Endodermal cell (in vitro differentiated cells): ENCODE measurements at regions not wholly inside any gene's neighbourhood (a gene's known extent, or its start where the extent isn't known, plus 50 kb on each side); places are given as distances from the start of the nearest gene placed in this dataset.

ENCODE experiments used
- DNase-seq: peaks from one replicate; pipeline ENCODE4 v3.0.0-alpha.2; 2017
- H3K27ac ChIP-seq: 2 replicates; pipeline ENCODE4 v1.5.1; 2013; ENCODE audit warnings: mild to moderate bottlenecking, low read depth, low read length, moderate library complexity
- H3K27me3 ChIP-seq: 2 replicates; pipeline ENCODE4 v1.6.1; 2013; ENCODE audit warnings: mild to moderate bottlenecking, low read length, moderate library complexity; ENCODE audit not compliant: insufficient read depth, control insufficient read depth, poor library complexity, severe bottlenecking
- H3K36me3 ChIP-seq: 2 replicates; pipeline ENCODE4 v1.7.0; 2013; ENCODE audit warnings: mild to moderate bottlenecking, low read length, moderate library complexity; ENCODE audit not compliant: control insufficient read depth, insufficient read depth
- H3K4me1 ChIP-seq: one replicate; pipeline ENCODE4 v1.7.0; 2013; ENCODE audit warnings: low read length; ENCODE audit not compliant: control insufficient read depth, insufficient read depth
- H3K4me3 ChIP-seq: 2 replicates; pipeline ENCODE4 v1.5.1; 2013; ENCODE audit warnings: mild to moderate bottlenecking, low read length, moderate library complexity
- H3K9ac ChIP-seq: 2 replicates; pipeline ENCODE4 v1.6.1; 2013; ENCODE audit warnings: mild to moderate bottlenecking, low read length, moderate library complexity; ENCODE audit not compliant: poor library complexity, severe bottlenecking; ENCODE audit errors: extremely low read depth
- H3K9me3 ChIP-seq: 2 replicates; pipeline ENCODE4 v1.6.1; 2013; ENCODE audit warnings: mild to moderate bottlenecking, low read length, moderate library complexity; ENCODE audit not compliant: control insufficient read depth
- H3K27ac Mint-ChIP-seq: 2 replicates; pipeline ENCODE4 v1.8.0; 2020; ENCODE audit warnings: mixed read lengths
- H3K27me3 Mint-ChIP-seq: 2 replicates; pipeline ENCODE4 v1.8.0; 2021; ENCODE audit warnings: mild to moderate bottlenecking, mixed read lengths; ENCODE audit not compliant: insufficient read depth
- H3K36me3 Mint-ChIP-seq: 2 replicates; pipeline ENCODE4 v1.8.0; 2020; ENCODE audit warnings: low read depth, mixed read lengths
- H3K4me1 Mint-ChIP-seq: 2 replicates; pipeline ENCODE4 v1.8.0; 2020; ENCODE audit warnings: mixed read lengths
- H3K4me3 Mint-ChIP-seq: 2 replicates; pipeline ENCODE4 v1.8.0; 2020; ENCODE audit warnings: mild to moderate bottlenecking, moderate library complexity, mixed read lengths
- H3K9me3 Mint-ChIP-seq: 2 replicates; pipeline ENCODE4 v1.8.0; 2020; ENCODE audit warnings: mild to moderate bottlenecking, mixed read lengths
- WGBS, 2 experiments: methylation state at CpG; one replicate each; pipeline versions ENCODE4 v1.1.5 to v1.1.7; 2013; ENCODE audit warnings: missing lambda C conversion rate in 2 of 2, mixed read lengths in 1 of 2; ENCODE audit not compliant: insufficient coverage in 1 of 2, insufficient read length in 1 of 2; 5-methylcytosine and 5-hydroxymethylcytosine counted together
- TF ChIP-seq, protein P1 (sequence below): fragments of 200-600 bp; sonication (generic); conservative IDR thresholded peaks from 2 replicates; pipeline ENCODE4 v1.5.0; 2021; ENCODE audit warnings: antibody characterized with exemption, mild to moderate bottlenecking

DNA sequence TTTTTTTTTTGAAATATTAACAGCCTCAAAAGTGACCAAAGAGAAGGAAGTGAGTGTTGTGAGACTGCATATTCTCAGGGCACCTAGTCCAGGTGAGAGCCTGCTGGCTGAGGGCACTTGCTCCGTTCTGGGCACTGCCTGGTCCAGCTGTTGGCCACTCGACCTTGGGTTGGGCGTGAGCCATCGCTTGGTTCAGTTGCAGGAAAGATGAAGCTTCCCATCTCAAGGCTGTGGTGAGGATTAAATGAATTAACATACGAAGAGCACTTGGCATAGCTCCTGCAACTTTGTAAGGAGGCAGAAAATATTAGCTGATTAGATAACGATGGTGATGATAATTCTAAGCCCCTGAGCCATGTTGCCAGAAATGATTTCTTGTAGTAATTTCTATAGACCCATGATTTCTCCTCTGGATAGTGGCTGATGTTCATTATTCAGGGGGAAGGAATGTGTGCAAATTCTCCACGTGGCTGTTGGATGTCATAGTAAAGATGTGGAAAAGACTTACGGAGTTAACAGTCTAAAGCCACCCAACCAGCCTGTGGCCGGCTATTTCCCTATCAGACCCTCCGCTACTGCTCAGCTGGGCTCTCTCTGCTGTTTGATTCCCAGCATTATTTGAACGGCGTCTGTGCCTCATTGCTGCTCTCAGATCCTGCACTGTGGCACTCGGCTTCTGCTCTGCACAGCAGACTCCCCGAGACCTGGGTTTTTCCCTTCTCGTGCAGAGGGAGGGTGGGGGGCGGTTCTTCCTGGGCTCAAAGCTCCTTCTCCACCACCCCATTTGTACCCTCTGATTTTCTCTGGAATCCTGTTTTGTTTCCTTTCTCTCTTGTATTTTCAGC is 221.1 kb downstream of the GALR1 start:
- no peak overlapping the region for H3K27ac Mint-ChIP-seq
- no peaks in the 10 kb centered on the region for H3K4me1 ChIP-seq
- H3K4me3 Mint-ChIP-seq, result no peak overlapping the region
- H3K27me3 Mint-ChIP-seq, result no peaks in the 10 kb centered on the region
- H3K27ac ChIP-seq, result no peak overlapping the region
- H3K9me3 ChIP-seq, result no peaks in the 10 kb centered on the region
- no peak for DNase-seq
- H3K36me3 ChIP-seq, result no peaks in the 10 kb centered on the region
- H3K36me3 Mint-ChIP-seq, result peaks cover 2% of the 10 kb centered on the region
- 85 to 87% methylated on average over 6 to 16 of the region's 16 CpGs for WGBS, 2 experiments
- no peak overlapping the region for H3K9ac ChIP-seq
- no peak overlapping the region for H3K4me3 ChIP-seq
- TF ChIP-seq, protein P1, sequence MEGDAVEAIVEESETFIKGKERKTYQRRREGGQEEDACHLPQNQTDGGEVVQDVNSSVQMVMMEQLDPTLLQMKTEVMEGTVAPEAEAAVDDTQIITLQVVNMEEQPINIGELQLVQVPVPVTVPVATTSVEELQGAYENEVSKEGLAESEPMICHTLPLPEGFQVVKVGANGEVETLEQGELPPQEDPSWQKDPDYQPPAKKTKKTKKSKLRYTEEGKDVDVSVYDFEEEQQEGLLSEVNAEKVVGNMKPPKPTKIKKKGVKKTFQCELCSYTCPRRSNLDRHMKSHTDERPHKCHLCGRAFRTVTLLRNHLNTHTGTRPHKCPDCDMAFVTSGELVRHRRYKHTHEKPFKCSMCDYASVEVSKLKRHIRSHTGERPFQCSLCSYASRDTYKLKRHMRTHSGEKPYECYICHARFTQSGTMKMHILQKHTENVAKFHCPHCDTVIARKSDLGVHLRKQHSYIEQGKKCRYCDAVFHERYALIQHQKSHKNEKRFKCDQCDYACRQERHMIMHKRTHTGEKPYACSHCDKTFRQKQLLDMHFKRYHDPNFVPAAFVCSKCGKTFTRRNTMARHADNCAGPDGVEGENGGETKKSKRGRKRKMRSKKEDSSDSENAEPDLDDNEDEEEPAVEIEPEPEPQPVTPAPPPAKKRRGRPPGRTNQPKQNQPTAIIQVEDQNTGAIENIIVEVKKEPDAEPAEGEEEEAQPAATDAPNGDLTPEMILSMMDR, result no peak
- peaks cover 14% of the 10 kb centered on the region for H3K4me1 Mint-ChIP-seq
- no peaks in the 10 kb centered on the region for H3K9me3 Mint-ChIP-seq
- no peaks in the 10 kb centered on the region for H3K27me3 ChIP-seq

DNA sequence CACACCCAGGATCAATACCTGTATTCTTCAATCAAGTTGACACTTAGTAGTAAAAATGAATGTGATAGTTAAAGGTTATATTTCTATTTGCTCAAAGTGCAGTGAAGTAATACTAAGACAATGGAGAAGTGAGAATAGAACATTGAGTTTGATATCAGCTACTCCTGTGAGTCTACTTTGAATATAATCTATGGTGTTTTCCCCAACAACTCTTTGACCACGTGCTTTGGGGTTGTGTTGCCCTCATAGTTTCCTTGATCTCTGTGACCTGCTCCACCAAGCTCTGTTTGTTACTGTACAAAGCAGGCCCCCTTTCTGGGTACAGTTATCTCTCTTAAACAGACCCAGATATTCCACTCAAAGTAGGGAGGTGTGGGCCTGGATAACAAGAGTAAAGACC is 222.9 kb downstream of the GALR1 start:
- Mint-ChIP-seq H3K9me3 (no peaks in the 10 kb centered on the region), H3K4me1 (peaks cover 14% of the 10 kb centered on the region), H3K27me3 (no peaks in the 10 kb centered on the region), H3K4me3 (no peak overlapping the region), H3K36me3 (peaks cover 2% of the 10 kb centered on the region), H3K27ac (no peak overlapping the region)
- Histone ChIP-seq H3K4me1 (no peaks in the 10 kb centered on the region), H3K9ac (no peak overlapping the region), H3K27me3 (no peaks in the 10 kb centered on the region), H3K36me3 (no peaks in the 10 kb centered on the region), H3K9me3 (no peaks in the 10 kb centered on the region), H3K4me3 (no peak overlapping the region), H3K27ac (no peak overlapping the region)
- no peak for DNase-seq
- TF ChIP-seq, protein P1, result no peak
- 94% methylated on average over 1 of the region's 1 CpG; no CpG with 5 or more reads in 1 of the 2 experiments for WGBS, 2 experiments

DNA sequence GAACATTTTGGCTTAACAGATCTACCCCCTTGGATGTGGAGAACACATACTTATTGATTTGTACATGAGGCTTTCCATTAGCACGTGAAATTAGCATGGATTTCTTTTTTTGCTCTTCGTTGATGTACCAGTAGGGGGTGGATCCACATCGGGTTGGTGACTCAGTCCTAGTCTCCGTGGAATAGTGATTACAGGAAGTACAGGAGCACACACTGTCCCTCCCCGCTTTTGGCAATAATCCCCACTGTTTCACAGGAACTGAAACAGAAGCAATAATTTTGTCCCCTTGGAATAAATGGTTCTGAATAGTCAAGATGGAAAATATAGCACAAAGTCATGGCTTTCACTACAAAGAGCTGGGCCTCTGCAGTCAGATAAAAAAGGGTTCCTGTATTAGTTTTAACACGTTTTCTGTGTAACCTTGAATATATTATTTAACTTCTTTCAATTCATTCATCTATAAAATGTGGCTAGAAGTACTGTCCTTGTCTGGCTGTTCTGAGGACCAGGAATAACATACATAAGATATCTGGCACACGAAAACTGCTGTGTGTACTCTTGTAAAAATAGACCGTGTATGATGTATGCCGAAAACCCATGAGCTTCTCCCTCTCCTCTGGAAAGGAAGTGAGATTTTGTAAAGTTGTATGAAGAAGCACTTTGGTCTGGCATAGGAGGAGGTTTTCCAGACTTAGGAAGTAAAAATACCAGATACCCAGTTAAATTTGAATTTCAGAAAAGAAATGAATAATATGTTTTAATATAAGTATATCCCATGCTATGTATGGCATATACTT is 229.2 kb downstream of the GALR1 start:
- no peak overlapping the region for H3K27ac Mint-ChIP-seq
- H3K27me3 Mint-ChIP-seq, result no peaks in the 10 kb centered on the region

More for the DNA sequence above, 229.2 kb downstream of the GALR1 start:
- Histone ChIP-seq H3K4me1 (no peaks in the 10 kb centered on the region), H3K9ac (no peak overlapping the region), H3K4me3 (no peak overlapping the region), H3K9me3 (no peaks in the 10 kb centered on the region), H3K27ac (no peak overlapping the region), H3K27me3 (no peaks in the 10 kb centered on the region), H3K36me3 (no peaks in the 10 kb centered on the region)
- WGBS, 2 experiments, result 66 to 100% methylated on average over 1 to 9 of the region's 9 CpGs
- no peaks in the 10 kb centered on the region for H3K36me3 Mint-ChIP-seq
- no peak for DNase-seq
- H3K4me3 Mint-ChIP-seq, result no peak overlapping the region
- peaks cover 17% of the 10 kb centered on the region for H3K4me1 Mint-ChIP-seq
- H3K9me3 Mint-ChIP-seq, result peaks cover 3% of the 10 kb centered on the region
- TF ChIP-seq, protein P1, result peak; percentile 62
